VCaP (cell line): ENCODE measurements at regions not wholly inside any gene's neighbourhood (a gene's known extent, or its start where the extent isn't known, plus 50 kb on each side); places are given as distances from the start of the nearest gene placed in this dataset.

Experiments
- H3K27ac ChIP-seq: fragments of 450-650 bp; 2 replicates; pipeline ENCODE4 v1.5.1; 2017
- TF ChIP-seq, protein P1 (sequence below): fragments of 450-650 bp; conservative IDR thresholded peaks from 2 replicates; pipeline ENCODE4 v1.5.1; 2017; ENCODE audit warnings: mild to moderate bottlenecking, moderate library complexity

DNA sequence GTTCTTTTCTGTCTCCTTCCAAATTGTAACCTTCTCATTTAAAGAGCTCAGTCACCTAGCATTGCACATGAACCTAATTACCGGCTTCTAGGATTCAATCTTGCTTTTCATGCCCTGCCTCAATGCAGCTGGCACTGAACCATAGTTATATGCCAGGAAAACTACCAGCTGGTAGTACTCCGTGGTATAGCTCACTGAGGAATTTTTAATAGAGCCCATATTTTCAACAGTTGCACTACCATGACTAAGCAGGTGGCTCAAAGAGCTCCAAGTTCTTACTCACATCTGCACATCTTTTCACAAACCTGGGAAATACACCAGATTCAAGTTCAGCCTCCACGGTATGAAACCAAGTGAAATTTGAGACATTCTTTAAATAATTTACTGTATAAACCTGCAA lies 363.5 kb downstream of the GRB14 start:
- TF ChIP-seq, protein P1, sequence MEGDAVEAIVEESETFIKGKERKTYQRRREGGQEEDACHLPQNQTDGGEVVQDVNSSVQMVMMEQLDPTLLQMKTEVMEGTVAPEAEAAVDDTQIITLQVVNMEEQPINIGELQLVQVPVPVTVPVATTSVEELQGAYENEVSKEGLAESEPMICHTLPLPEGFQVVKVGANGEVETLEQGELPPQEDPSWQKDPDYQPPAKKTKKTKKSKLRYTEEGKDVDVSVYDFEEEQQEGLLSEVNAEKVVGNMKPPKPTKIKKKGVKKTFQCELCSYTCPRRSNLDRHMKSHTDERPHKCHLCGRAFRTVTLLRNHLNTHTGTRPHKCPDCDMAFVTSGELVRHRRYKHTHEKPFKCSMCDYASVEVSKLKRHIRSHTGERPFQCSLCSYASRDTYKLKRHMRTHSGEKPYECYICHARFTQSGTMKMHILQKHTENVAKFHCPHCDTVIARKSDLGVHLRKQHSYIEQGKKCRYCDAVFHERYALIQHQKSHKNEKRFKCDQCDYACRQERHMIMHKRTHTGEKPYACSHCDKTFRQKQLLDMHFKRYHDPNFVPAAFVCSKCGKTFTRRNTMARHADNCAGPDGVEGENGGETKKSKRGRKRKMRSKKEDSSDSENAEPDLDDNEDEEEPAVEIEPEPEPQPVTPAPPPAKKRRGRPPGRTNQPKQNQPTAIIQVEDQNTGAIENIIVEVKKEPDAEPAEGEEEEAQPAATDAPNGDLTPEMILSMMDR: no peak
- no peak overlapping the region for H3K27ac ChIP-seq

DNA sequence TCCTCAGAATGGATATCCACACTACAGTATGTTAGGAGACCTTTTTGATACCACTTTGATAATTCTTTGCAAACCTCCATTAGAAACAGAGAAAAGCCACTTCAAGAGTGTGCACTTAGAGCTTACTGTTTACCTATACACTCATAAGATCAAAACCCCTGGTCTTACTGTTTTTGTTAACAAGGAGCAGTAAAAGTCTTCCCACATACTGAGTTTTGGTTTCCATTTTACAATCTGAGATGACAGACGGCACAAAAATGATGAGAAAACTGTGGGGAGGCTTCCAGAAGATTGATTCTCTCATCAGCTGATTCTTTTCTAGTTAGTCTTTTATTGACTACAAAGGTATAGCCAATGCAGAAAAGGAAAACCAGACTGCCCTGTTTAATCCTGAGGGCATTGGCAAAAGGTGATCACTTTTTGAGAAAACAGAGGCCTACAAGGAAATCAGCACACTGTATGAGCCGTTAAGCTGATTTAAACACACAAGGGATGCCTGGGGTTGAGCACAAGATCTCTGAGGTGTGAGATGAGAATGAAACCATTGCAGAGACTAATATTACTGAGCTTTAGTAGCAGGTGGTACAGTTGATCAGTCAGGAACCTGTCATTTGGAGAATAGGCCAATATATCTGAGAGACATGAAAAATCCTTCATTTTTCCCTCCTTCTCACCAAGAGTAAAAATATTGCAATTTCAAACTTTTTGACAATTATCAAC lies 368.6 kb downstream of the GRB14 start:
- no peak overlapping the region for H3K27ac ChIP-seq
- TF ChIP-seq, protein P1: no peak

DNA sequence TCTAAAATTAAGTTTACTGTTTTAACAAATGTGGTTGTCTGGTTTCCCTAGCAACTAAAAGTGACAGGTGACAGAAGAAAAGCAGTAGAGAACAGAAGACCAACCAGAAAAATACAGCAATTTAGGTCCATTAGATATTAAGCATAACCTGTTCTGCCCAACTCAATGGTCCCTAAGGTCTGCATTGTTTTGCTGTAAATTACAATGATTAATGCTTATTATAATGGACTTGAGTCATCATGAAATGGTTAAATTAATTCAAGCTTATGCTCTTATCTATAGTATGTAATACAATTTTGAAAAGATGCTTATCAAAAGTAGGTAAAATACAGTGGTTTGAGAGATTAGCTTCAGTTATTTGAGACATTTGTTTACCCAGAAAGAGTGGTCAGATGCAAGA lies 378.0 kb downstream of the GRB14 start:
- TF ChIP-seq, protein P1: no peak
- no peak overlapping the region for H3K27ac ChIP-seq

DNA sequence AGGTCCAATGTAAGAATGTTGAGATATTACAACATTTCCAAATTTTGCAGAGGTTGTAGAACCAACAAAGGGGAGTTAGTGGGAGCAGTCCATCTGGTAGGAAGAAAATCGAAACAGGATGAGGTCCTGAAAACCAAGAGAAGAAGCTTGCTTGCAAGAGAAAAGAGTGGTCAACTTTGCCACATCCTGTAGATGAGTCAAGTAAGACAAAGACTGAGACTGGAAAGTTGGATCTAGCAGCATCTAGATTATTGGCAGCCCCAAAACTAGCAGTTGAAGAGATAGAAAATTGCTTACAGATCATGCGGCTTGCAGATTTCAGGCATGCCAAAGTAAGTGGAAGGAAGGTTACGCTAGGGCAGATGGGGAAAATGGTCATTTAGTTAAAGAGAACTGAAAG lies 378.9 kb downstream of the GRB14 start:
- H3K27ac ChIP-seq: no peak overlapping the region
- TF ChIP-seq, protein P1: no peak

DNA sequence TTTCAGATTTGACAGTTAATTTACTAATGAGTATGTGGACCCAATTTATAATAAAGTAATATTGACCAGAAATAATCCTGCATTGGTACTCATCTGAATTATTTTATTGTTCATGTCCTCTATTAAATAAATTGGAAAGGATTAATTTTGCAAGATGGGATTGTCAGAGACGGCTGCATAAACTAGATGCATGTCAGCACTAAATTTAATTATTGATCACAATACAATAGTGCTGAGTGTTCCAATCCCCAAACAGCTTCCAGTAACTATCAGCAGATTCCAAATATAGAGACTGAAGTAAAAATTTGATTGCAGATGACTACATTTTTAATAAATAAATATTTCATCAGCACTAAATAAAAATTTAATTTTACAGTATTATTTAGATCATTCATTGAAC lies 387.2 kb downstream of the GRB14 start:
- no peak overlapping the region for H3K27ac ChIP-seq

DNA sequence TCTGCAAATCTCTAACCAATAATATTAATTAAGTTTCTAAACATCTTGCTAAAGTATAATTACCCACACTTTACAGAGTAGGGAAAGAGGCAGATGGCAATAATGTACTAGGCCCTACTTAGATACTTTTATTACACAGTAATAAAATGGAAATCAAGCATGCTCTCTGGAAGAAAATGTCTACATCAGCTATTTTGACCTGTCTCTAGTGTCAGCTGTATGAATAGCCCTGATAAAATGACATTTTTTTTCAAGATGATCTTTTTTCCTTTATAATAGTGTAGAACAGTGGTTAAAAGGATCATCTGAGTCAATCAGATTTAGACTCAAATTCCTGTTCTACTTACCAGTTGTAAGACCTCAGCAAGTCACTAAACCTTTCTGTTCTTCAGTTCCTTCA lies 397.3 kb downstream of the GRB14 start:
- no peak overlapping the region for H3K27ac ChIP-seq
- TF ChIP-seq, protein P1: no peak

More for the DNA sequence above, 387.2 kb downstream of the GRB14 start:
- TF ChIP-seq, protein P1: no peak

DNA sequence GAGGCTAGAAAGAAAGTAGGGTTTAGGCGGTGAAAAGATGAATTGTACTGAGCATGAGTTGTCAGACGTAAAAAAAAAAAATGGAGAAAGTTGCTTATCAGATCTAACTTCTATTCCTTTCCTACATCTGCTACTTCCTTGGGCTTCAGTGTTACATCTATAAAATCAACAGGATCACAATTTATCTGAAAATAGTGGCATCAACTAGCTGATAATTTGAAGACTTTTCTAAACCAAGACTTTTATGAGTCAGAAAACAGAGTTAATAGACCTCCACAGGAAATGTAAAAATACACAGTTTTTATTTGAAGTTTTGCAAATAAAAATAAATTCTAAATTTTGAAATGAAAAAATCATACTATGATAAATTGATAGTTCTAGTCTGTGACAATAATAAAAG lies 399.8 kb downstream of the GRB14 start:
- TF ChIP-seq, protein P1: no peak
- H3K27ac ChIP-seq: no peak overlapping the region
